H9 (cell line): ENCODE measurements at regions not wholly inside any gene's neighbourhood (a gene's known extent, or its start where the extent isn't known, plus 50 kb on each side); places are given as distances from the start of the nearest gene placed in this dataset.
A peak's percentile ranks its signal among the peaks of the same experiment; 100 is the strongest.

ENCODE experiments used
- DNase-seq: peaks from one replicate; pipeline ENCODE4 v3.0.0-alpha.2; 2017
- H2AFZ ChIP-seq: one replicate; pipeline ENCODE4 v1.6.1; 2013; ENCODE audit warnings: mild to moderate bottlenecking, low read length, control low read depth, moderate library complexity
- H2AK5ac ChIP-seq: 2 replicates; pipeline ENCODE4 v1.6.1; 2013; ENCODE audit warnings: low read length, control low read depth, mixed read lengths; ENCODE audit not compliant: insufficient read length
- H2BK120ac ChIP-seq: one replicate; pipeline ENCODE4 v1.6.1; 2013; ENCODE audit warnings: low read depth, mild to moderate bottlenecking, low read length, control low read depth, inconsistent platforms; ENCODE audit not compliant: poor library complexity, severe bottlenecking
- H2BK12ac ChIP-seq: 2 replicates; pipeline ENCODE4 v1.6.1; 2013; ENCODE audit warnings: low read length, control low read depth, mixed read lengths, low read depth; ENCODE audit not compliant: insufficient read length
- H2BK15ac ChIP-seq: 2 replicates; pipeline ENCODE4 v1.6.1; 2013; ENCODE audit warnings: low read depth, low read length, control low read depth
- H2BK20ac ChIP-seq: one replicate; pipeline ENCODE4 v1.6.1; 2013; ENCODE audit warnings: low read depth, mild to moderate bottlenecking, low read length, control low read depth, inconsistent platforms; ENCODE audit not compliant: poor library complexity, severe bottlenecking
- H2BK5ac ChIP-seq: 2 replicates; pipeline ENCODE4 v1.6.1; 2013; ENCODE audit warnings: low read length, control low read depth, mixed read lengths; ENCODE audit not compliant: insufficient read length
- H3K14ac ChIP-seq: 2 replicates; pipeline ENCODE4 v1.6.1; 2013; ENCODE audit warnings: low read length, control low read depth; ENCODE audit not compliant: insufficient read depth
- H3K18ac ChIP-seq: 2 replicates; pipeline ENCODE4 v1.6.1; 2013; ENCODE audit warnings: low read depth, mild to moderate bottlenecking, mixed read lengths, low read length, control low read depth; ENCODE audit not compliant: insufficient read length
- H3K23ac ChIP-seq: 2 replicates; pipeline ENCODE4 v1.6.1; 2013; ENCODE audit warnings: low read length, control low read depth, mixed read lengths, low read depth; ENCODE audit not compliant: insufficient read length
- H3K23me2 ChIP-seq: 2 replicates; pipeline ENCODE4 v1.6.1; 2013; ENCODE audit warnings: low read depth, mild to moderate bottlenecking, mixed read lengths, low read length, control low read depth; ENCODE audit not compliant: insufficient read length, poor library complexity, severe bottlenecking
- H3K27ac ChIP-seq: 2 replicates; pipeline ENCODE4 v1.5.1; 2013; ENCODE audit warnings: low read length, control low read depth, mixed read lengths, low read depth; ENCODE audit not compliant: insufficient read length
- H3K27me3 ChIP-seq: 2 replicates; pipeline ENCODE4 v1.6.1; 2013; ENCODE audit warnings: low read length, control low read depth, inconsistent platforms; ENCODE audit not compliant: insufficient read depth
- H3K4ac ChIP-seq: 2 replicates; pipeline ENCODE4 v1.6.1; 2013; ENCODE audit warnings: low read depth, mild to moderate bottlenecking, control low read depth, inconsistent platforms, low read length, moderate library complexity
- H3K4me1 ChIP-seq: 2 replicates; pipeline ENCODE4 v1.6.1; 2013; ENCODE audit warnings: low read length, control low read depth, inconsistent platforms; ENCODE audit not compliant: insufficient read depth
- H3K4me2 ChIP-seq: 2 replicates; pipeline ENCODE4 v1.6.1; 2013; ENCODE audit warnings: low read length, control low read depth, mixed read lengths; ENCODE audit not compliant: insufficient read length, insufficient read depth
- H3K56ac ChIP-seq: 2 replicates; pipeline ENCODE4 v1.6.1; 2013; ENCODE audit warnings: low read depth, mild to moderate bottlenecking, mixed read lengths, low read length, control low read depth; ENCODE audit not compliant: insufficient read length
- H3K79me1 ChIP-seq: 2 replicates; pipeline ENCODE4 v1.6.1; 2013; ENCODE audit warnings: low read depth, mild to moderate bottlenecking, moderate library complexity, low read length, control low read depth, inconsistent platforms; ENCODE audit not compliant: insufficient read depth, poor library complexity, severe bottlenecking
- H3K79me2 ChIP-seq: 2 replicates; pipeline ENCODE4 v1.6.1; 2013; ENCODE audit warnings: low read length, control low read depth, inconsistent platforms; ENCODE audit not compliant: insufficient read depth
- H3K9ac ChIP-seq: 2 replicates; pipeline ENCODE4 v1.6.1; 2013; ENCODE audit warnings: low read length, control low read depth, mixed read lengths; ENCODE audit not compliant: insufficient read length; ENCODE audit errors: extremely low read depth
- H3K9me3 ChIP-seq: one replicate; pipeline ENCODE4 v1.6.1; 2013; ENCODE audit warnings: low read depth, low read length, inconsistent platforms; ENCODE audit not compliant: control insufficient read depth
- H3T11ph ChIP-seq: one replicate; pipeline ENCODE4 v1.6.1; 2013; ENCODE audit warnings: mild to moderate bottlenecking, low read length, control low read depth, inconsistent platforms
- H4K20me1 ChIP-seq: one replicate; pipeline ENCODE4 v1.6.1; 2013; ENCODE audit not compliant: control insufficient read depth, insufficient read length, insufficient read depth
- H4K5ac ChIP-seq: 2 replicates; pipeline ENCODE4 v1.6.1; 2013; ENCODE audit warnings: low read depth, mild to moderate bottlenecking, mixed read lengths, low read length, control low read depth; ENCODE audit not compliant: insufficient read length
- H4K8ac ChIP-seq: replicated peaks from 2 replicates; pipeline ENCODE4 v1.6.1; 2013; ENCODE audit warnings: low read length, control low read depth, mixed read lengths, low read depth; ENCODE audit not compliant: insufficient read length
- H4K91ac ChIP-seq: 2 replicates; pipeline ENCODE4 v1.6.1; 2013; ENCODE audit warnings: low read depth, mild to moderate bottlenecking, moderate library complexity, mixed read lengths, low read length, control low read depth; ENCODE audit not compliant: insufficient read length
- H3K27ac Mint-ChIP-seq, 3 experiments: 2 replicates in 2 of 3; 3 replicates in 1 of 3; pipeline ENCODE4 v1.8.0; 2020 to 2021; ENCODE audit warnings: mixed read lengths in 3 of 3, mild to moderate bottlenecking in 1 of 3, moderate library complexity in 1 of 3
- H3K27me3 Mint-ChIP-seq: 2 replicates; pipeline ENCODE4 v1.8.0; 2021; ENCODE audit warnings: low read depth, mild to moderate bottlenecking, moderate library complexity, mixed read lengths
- H3K36me3 Mint-ChIP-seq, 3 experiments: 2 replicates in 2 of 3; 3 replicates in 1 of 3; pipeline ENCODE4 v1.8.0; 2020 to 2021; ENCODE audit warnings: low read depth in 3 of 3, mixed read lengths in 3 of 3; ENCODE audit not compliant: insufficient read depth in 1 of 3
- H3K4me1 Mint-ChIP-seq, 2 experiments: 2 replicates each; pipeline ENCODE4 v1.8.0; 2020; ENCODE audit warnings: mixed read lengths in 2 of 2
- H3K4me3 Mint-ChIP-seq, 2 experiments: 2 replicates in 1 of 2; 3 replicates in 1 of 2; pipeline ENCODE4 v1.8.0; 2020 to 2021; ENCODE audit warnings: mild to moderate bottlenecking in 2 of 2, mixed read lengths in 2 of 2, moderate library complexity in 1 of 2
- H3K9me3 Mint-ChIP-seq, 2 experiments: 2 replicates in 1 of 2; 3 replicates in 1 of 2; pipeline ENCODE4 v1.8.0; 2020; ENCODE audit warnings: mild to moderate bottlenecking in 2 of 2, mixed read lengths in 2 of 2, moderate library complexity in 1 of 2
- WGBS: extraction: QIAGEN DNeasy Blood & Tissue Kit; methylation state at CpG from one replicate; pipeline ENCODE4 v1.1.7; 2013; ENCODE audit warnings: missing lambda C conversion rate, low lambda C conversion rate, mixed read lengths; ENCODE audit not compliant: insufficient read length; ENCODE audit errors: extremely low coverage; 5-methylcytosine and 5-hydroxymethylcytosine counted together
- TF ChIP-seq, protein P1 (sequence below): fragments of 200-600 bp; sonication (generic); conservative IDR thresholded peaks from 3 replicates; pipeline ENCODE4 v1.8.0; 2021; ENCODE audit warnings: antibody characterized with exemption, mild to moderate bottlenecking

DNA sequence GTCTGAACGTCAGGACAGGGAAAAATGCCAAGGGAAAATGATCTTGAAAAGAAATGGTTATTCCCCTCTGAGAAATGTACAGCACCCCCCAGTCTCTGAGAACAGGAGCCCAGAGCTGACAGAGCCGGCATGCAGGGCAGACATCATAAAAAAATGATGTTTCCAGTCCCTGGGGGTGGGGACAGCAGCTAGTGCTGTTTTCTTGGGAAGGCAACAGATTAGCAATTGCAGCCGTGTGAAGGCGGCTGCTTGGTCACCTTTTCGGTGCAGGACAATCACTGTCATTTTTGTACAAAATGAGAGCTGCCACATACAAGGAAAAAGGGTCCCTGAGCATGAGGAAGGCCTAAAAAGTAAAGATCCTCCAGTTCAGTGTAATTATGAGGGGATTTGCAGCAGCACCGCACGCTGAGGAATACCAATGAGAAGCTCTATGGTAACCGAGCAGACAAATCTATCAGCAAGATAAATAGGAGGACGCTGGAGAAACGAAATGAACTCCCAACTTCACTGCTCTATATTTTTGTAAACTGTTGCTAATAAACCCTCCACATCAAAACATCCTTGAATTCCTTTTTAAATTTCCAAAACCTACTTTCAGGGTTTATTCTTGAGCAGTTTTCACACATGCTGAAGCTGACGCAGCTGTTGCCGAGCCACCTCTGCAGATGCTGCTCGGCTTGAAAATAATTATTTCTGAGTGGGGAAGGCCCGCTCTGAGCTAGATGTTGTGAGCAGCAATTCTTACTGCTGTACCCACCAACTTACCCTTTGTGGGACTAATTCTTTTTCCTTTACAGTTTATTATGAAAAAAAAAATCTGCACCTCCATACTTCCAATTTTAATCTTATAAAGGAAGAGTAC lies 98.2 kb upstream of the NEBL start:
- Histone ChIP-seq H2BK20ac (no peak overlapping the region), H3K23me2 (no peaks in the 10 kb centered on the region), H3K56ac (no peak overlapping the region), H4K8ac (no peak overlapping the region), H3K4me2 (no peak overlapping the region), H3K79me2 (no peaks in the 10 kb centered on the region), H3K23ac (no peak overlapping the region), H3K79me1 (no peaks in the 10 kb centered on the region), H2BK15ac (no peak overlapping the region), H3K4me1 (no peaks in the 10 kb centered on the region; the same call in 1 of the 2 replicates), H4K5ac (no peak overlapping the region), H2BK120ac (no peak overlapping the region), H3K14ac (no peak overlapping the region), H3K4ac (no peak overlapping the region), H3K9me3 (no peaks in the 10 kb centered on the region), H2BK5ac (no peak overlapping the region), H2BK12ac (no peak overlapping the region), H3K18ac (no peak overlapping the region), H4K91ac (no peak overlapping the region), H3T11ph (no peak overlapping the region), H2AK5ac (no peak overlapping the region), H3K27ac (no peak overlapping the region), H3K9ac (no peak overlapping the region), H4K20me1 (no peaks in the 10 kb centered on the region), H2AFZ (no peak overlapping the region), H3K27me3 (no peaks in the 10 kb centered on the region)
- H3K9me3 Mint-ChIP-seq = peaks cover 0 to 4% of the 10 kb centered on the region in 2 experiments; a peak in 1 of 5 replicates
- no CpG with 5 or more reads among the region's 14 CpGs for WGBS
- peak overlapping the region in 2 of 3 experiments; percentile 15 to 23; a peak in 2 of 7 replicates for H3K27ac Mint-ChIP-seq
- H3K4me3 Mint-ChIP-seq = no peak overlapping the region
- peaks cover 15 to 23% of the 10 kb centered on the region in 2 experiments for H3K4me1 Mint-ChIP-seq
- H3K27me3 Mint-ChIP-seq = no peaks in the 10 kb centered on the region
- H3K36me3 Mint-ChIP-seq = peaks cover 0 to 4% (median 2%) of the 10 kb centered on the region in 3 experiments; a peak in 2 of 7 replicates
- DNase-seq = no peak
- TF ChIP-seq, protein P1, sequence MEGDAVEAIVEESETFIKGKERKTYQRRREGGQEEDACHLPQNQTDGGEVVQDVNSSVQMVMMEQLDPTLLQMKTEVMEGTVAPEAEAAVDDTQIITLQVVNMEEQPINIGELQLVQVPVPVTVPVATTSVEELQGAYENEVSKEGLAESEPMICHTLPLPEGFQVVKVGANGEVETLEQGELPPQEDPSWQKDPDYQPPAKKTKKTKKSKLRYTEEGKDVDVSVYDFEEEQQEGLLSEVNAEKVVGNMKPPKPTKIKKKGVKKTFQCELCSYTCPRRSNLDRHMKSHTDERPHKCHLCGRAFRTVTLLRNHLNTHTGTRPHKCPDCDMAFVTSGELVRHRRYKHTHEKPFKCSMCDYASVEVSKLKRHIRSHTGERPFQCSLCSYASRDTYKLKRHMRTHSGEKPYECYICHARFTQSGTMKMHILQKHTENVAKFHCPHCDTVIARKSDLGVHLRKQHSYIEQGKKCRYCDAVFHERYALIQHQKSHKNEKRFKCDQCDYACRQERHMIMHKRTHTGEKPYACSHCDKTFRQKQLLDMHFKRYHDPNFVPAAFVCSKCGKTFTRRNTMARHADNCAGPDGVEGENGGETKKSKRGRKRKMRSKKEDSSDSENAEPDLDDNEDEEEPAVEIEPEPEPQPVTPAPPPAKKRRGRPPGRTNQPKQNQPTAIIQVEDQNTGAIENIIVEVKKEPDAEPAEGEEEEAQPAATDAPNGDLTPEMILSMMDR = no peak
